Ishikawa (cell line): ENCODE measurements at regions not wholly inside any gene's neighbourhood (a gene's known extent, or its start where the extent isn't known, plus 50 kb on each side); places are given as distances from the start of the nearest gene placed in this dataset.

Source experiments
- CEBPB ChIP-seq: IDR thresholded peaks from 2 replicates; pipeline ENCODE4 v1.6.1; 2012
- CREB1 ChIP-seq: IDR thresholded peaks from 2 replicates; pipeline ENCODE4 v1.6.1; 2012; ENCODE audit warnings: low read depth
- EGR1 ChIP-seq: IDR thresholded peaks from 2 replicates; pipeline ENCODE4 v1.6.1; 2012
- EP300 ChIP-seq: IDR thresholded peaks from 2 replicates; pipeline ENCODE4 v1.6.1; 2012; ENCODE audit warnings: borderline replicate concordance
- FOXM1 ChIP-seq: IDR thresholded peaks from 2 replicates; pipeline ENCODE4 v1.6.1; 2012; ENCODE audit warnings: low read depth, borderline replicate concordance
- NFIC ChIP-seq: IDR thresholded peaks from 2 replicates; pipeline ENCODE4 v1.6.1; 2012
- RAD21 ChIP-seq: IDR thresholded peaks from 2 replicates; pipeline ENCODE4 v1.6.1; 2012; ENCODE audit warnings: low read depth
- REST ChIP-seq: IDR thresholded peaks from 2 replicates; pipeline ENCODE4 v1.6.1; 2012; ENCODE audit warnings: low read depth, mild to moderate bottlenecking
- TCF12 ChIP-seq: IDR thresholded peaks from 2 replicates; pipeline ENCODE4 v1.6.1; 2012; ENCODE audit warnings: low read depth
- TEAD4 ChIP-seq: IDR thresholded peaks from 2 replicates; pipeline ENCODE4 v1.6.1; 2012
- YY1 ChIP-seq: IDR thresholded peaks from 2 replicates; pipeline ENCODE4 v1.6.1; 2012; ENCODE audit warnings: low read depth
- ZBTB7A ChIP-seq: IDR thresholded peaks from 2 replicates; pipeline ENCODE4 v1.6.1; 2012; ENCODE audit warnings: low read depth
- TF ChIP-seq, protein P1 (sequence below): IDR thresholded peaks from 2 replicates; pipeline ENCODE4 v1.6.1; 2012

GRCh38 chr13:97600458-97601075 is 166.6 kb downstream of the RAP2A start:
- TF ChIP-seq CEBPB (peak; percentile 38), CREB1 (no peak), TEAD4 (peak; percentile 32), REST (no peak)

- TF ChIP-seq TCF12: no peak
- TF ChIP-seq, protein P1, sequence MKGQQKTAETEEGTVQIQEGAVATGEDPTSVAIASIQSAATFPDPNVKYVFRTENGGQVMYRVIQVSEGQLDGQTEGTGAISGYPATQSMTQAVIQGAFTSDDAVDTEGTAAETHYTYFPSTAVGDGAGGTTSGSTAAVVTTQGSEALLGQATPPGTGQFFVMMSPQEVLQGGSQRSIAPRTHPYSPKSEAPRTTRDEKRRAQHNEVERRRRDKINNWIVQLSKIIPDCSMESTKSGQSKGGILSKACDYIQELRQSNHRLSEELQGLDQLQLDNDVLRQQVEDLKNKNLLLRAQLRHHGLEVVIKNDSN: no peak
- TF ChIP-seq EP300: no peak
- no peak for TF ChIP-seq NFIC
- TF ChIP-seq RAD21: no peak
- no peak for TF ChIP-seq YY1
- no peak for TF ChIP-seq CEBPB
Measured at GRCh38 chr13:97615266-97615665, 181.3 kb downstream of the RAP2A start.

GRCh38 chr13:97616385-97616784 is 182.4 kb downstream of the RAP2A start:
- TF ChIP-seq, protein P1: no peak
- TF ChIP-seq TEAD4 (no peak), EGR1 (no peak), YY1 (no peak), CREB1 (no peak), REST (no peak)

DNA sequence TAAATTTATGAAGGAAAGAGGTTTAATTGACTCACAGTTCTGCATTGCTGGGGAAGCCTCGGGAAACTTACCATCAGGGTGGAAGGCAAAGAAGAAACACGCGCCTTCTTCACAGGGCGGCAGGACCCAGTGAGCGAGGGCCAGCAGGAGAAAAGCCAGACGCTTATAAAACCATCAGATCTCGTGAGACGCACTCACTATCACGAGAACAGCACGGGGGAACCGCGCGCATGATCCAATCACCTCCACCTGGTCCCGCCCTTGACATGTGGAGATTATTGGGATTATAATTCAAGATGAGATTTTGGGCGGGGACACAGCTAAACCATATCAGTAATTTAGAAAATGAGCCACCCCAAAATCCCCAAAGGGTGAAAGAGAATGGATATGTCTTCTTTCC is 187.1 kb downstream of the RAP2A start:
- no peak for TF ChIP-seq EGR1
- TF ChIP-seq TEAD4: no peak
- TF ChIP-seq FOXM1: no peak
- TF ChIP-seq NFIC: no peak
- no peak for TF ChIP-seq TCF12
- no peak for TF ChIP-seq REST

DNA sequence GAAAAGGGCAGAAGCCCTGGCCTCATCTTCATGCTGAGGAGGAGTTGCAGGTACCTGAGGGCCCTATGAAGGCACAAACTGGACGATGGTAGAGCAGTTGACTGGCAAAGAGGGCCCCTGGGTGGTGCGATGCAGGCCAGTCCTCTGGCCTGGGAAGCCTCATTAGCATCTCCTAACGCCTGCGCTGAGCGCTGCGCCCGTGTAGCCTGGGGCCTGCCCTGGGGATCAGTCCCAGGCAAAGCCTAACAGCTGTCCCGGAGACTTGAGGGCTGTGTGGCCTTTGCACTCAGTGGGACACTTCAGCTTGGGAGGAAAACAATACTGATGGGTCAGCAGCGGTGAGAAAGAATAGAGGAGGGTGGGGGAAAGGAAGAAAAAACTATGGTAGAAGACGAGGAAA is 187.7 kb downstream of the RAP2A start:
- no peak for TF ChIP-seq ZBTB7A
- TF ChIP-seq YY1: no peak
- no peak for TF ChIP-seq REST
- TF ChIP-seq CEBPB: no peak
- TF ChIP-seq CREB1: no peak
- no peak for TF ChIP-seq NFIC
- no peak for TF ChIP-seq RAD21
